NT2/D1 (cell line): ENCODE measurements at regions not wholly inside any gene's neighbourhood (a gene's known extent, or its start where the extent isn't known, plus 50 kb on each side); places are given as distances from the start of the nearest gene placed in this dataset.

ENCODE experiments used
- DNase-seq: peaks from one replicate; pipeline ENCODE4 v3.0.0-alpha.2; 2011; ENCODE audit warnings: low read depth, low spot score
- H3K27me3 ChIP-seq: 2 replicates; pipeline ENCODE4 v1.6.0; 2011; ENCODE audit warnings: mild to moderate bottlenecking; ENCODE audit not compliant: insufficient read length, insufficient read depth
- H3K36me3 ChIP-seq: 2 replicates; pipeline ENCODE4 v1.6.1; 2011; ENCODE audit warnings: mild to moderate bottlenecking, low read length, mixed read lengths; ENCODE audit not compliant: insufficient read depth, insufficient read length
- H3K4me1 ChIP-seq: 2 replicates; pipeline ENCODE4 v1.5.1; 2011; ENCODE audit not compliant: insufficient read depth, insufficient read length
- H3K4me3 ChIP-seq: 2 replicates; pipeline ENCODE4 v1.5.1; 2011; ENCODE audit warnings: low read depth; ENCODE audit not compliant: insufficient read length
- H3K9ac ChIP-seq: 2 replicates; pipeline ENCODE4 v1.6.0; 2011; ENCODE audit warnings: low read depth; ENCODE audit not compliant: insufficient read length
- H3K9me3 ChIP-seq: 2 replicates; pipeline ENCODE4 v1.5.1; 2011; ENCODE audit warnings: mild to moderate bottlenecking, low read length; ENCODE audit not compliant: insufficient read depth
- SUZ12 ChIP-seq: IDR thresholded peaks from 2 replicates; pipeline ENCODE4 v1.6.1; 2011; ENCODE audit not compliant: insufficient read length, insufficient read depth; ENCODE audit errors: extremely low read depth
- YY1 ChIP-seq: IDR thresholded peaks from 2 replicates; pipeline ENCODE4 v1.6.1; 2011; ENCODE audit not compliant: insufficient read length, insufficient read depth
- ZNF274 ChIP-seq: IDR thresholded peaks from 2 replicates; pipeline ENCODE4 v1.6.1; 2011; ENCODE audit warnings: mild to moderate bottlenecking, low read depth, low read length

DNA sequence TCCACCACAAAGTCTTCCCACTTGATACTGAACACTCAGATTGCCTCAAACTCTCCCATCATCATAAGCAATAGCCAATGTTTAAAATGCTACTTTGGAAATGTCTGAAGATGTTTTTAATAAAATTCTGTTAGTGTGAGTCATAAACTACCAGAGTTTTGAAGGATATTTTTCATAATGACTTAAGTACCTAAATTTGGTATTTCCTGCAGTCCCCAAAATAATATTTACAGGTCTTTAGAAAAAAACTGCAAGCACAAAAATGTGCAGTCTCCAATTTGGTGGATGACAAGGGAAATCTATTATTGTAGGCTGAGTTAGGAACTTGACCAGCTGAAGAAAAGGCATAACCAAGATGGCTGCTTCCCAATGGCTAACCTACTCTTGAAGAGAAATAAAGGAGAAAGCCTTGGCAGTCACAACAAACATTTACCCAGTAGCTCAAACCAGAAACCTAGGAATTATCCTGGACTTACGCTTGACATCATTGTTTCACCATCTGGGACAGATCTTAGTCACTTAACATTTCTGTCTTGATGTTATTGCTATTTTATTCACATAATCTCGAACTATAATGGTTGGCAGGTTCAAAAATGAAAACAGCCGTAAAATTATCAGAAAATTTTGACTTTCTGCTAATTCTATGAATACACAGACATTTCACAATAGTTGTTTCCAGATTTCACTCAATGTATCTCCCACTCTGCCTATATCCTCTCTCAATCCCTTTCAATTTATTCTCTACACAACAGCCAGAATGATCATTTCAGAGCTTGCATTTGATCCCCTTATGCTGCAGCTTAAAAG is 111.2 kb upstream of the STEAP1B start:
- Histone ChIP-seq H3K9me3 (no peaks in the 10 kb centered on the region; the same call in 1 of the 2 replicates), H3K9ac (no peak overlapping the region), H3K4me1 (no peaks in the 10 kb centered on the region), H3K36me3 (no peaks in the 10 kb centered on the region), H3K27me3 (no peaks in the 10 kb centered on the region), H3K4me3 (no peak overlapping the region)
- no peak for DNase-seq
- no peak for TF ChIP-seq SUZ12
- no peak for TF ChIP-seq YY1
- TF ChIP-seq ZNF274 = no peak

DNA sequence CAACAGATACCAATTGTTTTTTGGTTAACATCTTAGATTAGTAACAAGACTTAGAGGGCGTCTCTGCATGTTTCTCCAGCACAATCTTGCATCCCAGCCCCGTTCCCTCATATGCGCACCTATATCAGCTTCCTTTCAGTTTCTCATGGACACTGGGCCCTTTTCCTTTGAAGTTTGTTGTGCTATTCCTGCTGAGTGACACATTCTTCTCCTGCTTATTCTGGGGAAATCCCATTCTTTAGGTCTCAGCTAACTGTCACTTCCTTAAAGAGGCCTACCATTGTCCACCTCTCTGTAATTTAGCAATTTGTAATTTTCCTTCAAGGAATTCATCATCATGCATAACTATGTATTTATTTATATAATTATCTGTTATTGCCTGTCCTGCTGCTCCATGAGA is 110.3 kb upstream of the STEAP1B start:
- no peak for DNase-seq
- no peaks in the 10 kb centered on the region for H3K36me3 ChIP-seq
- no peaks in the 10 kb centered on the region for H3K27me3 ChIP-seq
- no peaks in the 10 kb centered on the region for H3K4me1 ChIP-seq
- H3K9me3 ChIP-seq = no peaks in the 10 kb centered on the region; the same call in 1 of the 2 replicates
- H3K9ac ChIP-seq = no peak overlapping the region
- TF ChIP-seq YY1 = no peak
- no peak for TF ChIP-seq SUZ12
- H3K4me3 ChIP-seq = no peak overlapping the region

DNA sequence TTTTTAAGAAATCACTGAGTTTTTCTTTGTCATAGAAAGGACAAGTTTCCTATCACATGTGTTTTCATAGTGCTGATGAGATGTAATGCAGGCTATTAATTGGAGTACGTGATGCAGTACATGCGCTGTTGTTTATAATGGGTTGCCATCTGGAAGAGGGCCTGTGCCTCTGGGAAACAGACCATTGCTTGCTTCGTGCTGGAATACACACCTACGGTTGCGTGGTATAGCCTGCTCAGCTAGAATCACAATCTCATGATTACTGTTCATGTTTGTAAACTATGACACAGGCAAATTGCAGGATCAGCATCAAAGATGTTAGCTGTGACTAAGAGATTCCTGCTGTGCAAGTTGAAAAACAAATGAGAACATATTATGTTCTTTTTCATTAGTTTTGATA is 107.2 kb upstream of the STEAP1B start:
- TF ChIP-seq ZNF274 (no peak), SUZ12 (no peak), YY1 (no peak)
- H3K9me3 ChIP-seq = no peaks in the 10 kb centered on the region
- no peaks in the 10 kb centered on the region for H3K27me3 ChIP-seq
- H3K9ac ChIP-seq = no peak overlapping the region
- no peaks in the 10 kb centered on the region for H3K36me3 ChIP-seq
- no peak for DNase-seq
- H3K4me1 ChIP-seq = no peaks in the 10 kb centered on the region
- no peak overlapping the region for H3K4me3 ChIP-seq

DNA sequence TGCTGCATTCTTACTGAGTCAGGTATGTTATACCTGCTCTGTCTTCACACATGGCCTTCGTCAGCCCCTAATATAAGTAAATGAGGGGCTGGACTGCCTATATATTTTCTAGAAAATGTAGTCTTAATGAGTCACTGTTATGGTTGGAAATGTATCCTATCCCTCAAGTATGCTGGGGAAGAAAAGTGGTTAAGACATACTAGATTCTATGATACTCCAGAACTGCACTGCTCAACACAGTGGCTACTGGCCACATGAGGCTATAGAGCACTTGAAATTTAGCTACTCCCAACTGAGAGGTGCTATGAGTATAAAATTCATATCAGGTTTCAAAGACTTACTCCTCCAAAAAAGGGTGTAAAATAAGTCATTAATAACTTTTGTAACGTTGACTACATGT is 104.3 kb upstream of the STEAP1B start:
- Histone ChIP-seq H3K9ac (no peak overlapping the region), H3K27me3 (no peaks in the 10 kb centered on the region), H3K4me1 (no peaks in the 10 kb centered on the region), H3K36me3 (no peaks in the 10 kb centered on the region), H3K4me3 (no peak overlapping the region), H3K9me3 (no peaks in the 10 kb centered on the region)
- TF ChIP-seq YY1 (no peak), ZNF274 (no peak), SUZ12 (no peak)
- DNase-seq = no peak

DNA sequence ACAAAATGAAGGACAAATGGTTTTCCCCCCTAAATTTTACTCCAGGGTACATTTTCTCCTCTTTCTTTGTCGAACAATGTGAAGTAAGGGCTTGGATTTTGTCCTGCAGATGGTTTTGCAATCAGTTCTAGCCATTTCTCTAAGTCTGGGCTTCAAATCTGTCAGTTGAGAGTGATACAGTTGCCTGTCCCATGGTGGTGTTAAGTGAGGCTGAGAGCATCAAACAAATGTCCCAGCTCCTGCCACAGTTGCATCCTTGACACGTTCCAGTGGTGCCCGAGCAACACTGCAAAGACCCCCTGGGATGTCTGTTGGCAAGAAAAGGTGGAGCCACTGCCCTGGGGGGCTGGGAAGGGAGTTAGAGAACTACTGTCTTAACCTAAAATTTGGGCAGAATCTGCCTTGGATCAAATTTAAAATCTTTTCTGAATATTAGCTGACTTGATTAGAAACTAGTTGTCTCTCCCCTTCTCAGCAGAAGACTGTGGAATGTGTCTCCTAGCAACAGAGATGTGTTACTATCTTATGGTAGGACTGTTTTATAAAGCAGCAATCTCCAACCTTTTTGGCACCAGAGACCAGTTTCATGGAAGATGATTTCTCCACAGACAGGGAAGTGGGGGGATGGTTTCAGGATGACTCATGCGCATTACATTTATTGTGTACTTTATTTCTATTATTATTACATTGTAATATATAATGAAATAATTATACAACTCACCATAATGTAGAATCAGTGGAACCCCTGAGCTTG is 102.0 kb upstream of the STEAP1B start:
- H3K9ac ChIP-seq = no peak overlapping the region
- H3K4me3 ChIP-seq = no peak overlapping the region
- H3K9me3 ChIP-seq = no peaks in the 10 kb centered on the region
- no peak for DNase-seq
- no peaks in the 10 kb centered on the region for H3K27me3 ChIP-seq
- no peaks in the 10 kb centered on the region for H3K4me1 ChIP-seq
- no peaks in the 10 kb centered on the region for H3K36me3 ChIP-seq
- TF ChIP-seq SUZ12 = no peak
- no peak for TF ChIP-seq ZNF274
- TF ChIP-seq YY1 = no peak

DNA sequence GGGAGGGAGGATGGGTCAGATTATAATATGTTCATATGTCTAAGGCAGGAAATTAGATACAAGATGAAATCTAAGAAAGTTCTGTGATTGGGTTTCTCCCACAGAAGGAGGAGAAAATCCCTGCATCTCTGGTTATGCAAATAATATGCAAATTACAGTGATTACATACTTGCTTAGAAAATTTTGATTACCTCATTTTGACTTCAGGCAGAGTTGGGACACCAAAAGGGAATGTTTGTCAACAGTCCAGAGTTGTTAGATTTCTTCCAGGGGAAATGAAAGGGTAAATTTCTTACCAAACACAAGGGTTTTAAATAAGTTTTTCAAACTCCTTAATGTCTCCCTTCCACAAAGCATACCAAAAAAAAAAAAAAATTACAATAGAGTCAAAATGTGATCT is 101.4 kb upstream of the STEAP1B start:
- TF ChIP-seq YY1 (no peak), SUZ12 (no peak), ZNF274 (no peak)
- no peaks in the 10 kb centered on the region for H3K27me3 ChIP-seq
- no peaks in the 10 kb centered on the region for H3K36me3 ChIP-seq
- H3K9ac ChIP-seq = no peak overlapping the region
- H3K4me1 ChIP-seq = no peaks in the 10 kb centered on the region
- DNase-seq = no peak
- no peaks in the 10 kb centered on the region for H3K9me3 ChIP-seq
- H3K4me3 ChIP-seq = no peak overlapping the region

DNA sequence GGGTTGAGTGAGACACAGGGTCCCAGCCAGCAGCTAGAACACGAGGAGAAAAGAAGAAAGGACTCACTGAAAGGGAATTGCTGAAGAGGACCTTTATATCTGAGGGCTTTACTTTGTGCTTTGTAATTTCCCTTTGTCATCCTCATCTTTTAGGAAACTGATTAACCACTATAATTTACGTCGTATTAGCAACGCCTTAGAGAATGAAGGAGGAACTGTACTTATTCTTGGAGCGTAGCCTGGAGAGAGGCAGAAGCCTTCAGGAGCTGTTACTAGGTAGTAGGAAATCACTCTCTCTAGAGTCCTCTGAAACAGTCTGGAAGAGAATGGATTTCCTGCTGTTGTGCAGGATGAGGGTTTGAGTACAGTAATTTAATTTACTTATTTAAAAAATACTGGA is 101.0 kb upstream of the STEAP1B start:
- Histone ChIP-seq H3K9me3 (no peaks in the 10 kb centered on the region), H3K9ac (no peak overlapping the region), H3K4me3 (no peak overlapping the region), H3K4me1 (no peaks in the 10 kb centered on the region), H3K36me3 (no peaks in the 10 kb centered on the region), H3K27me3 (no peaks in the 10 kb centered on the region)
- no peak for DNase-seq
- TF ChIP-seq SUZ12 (no peak), ZNF274 (no peak), YY1 (no peak)
